HCT116 (cell line): ENCODE measurements at regions not wholly inside any gene's neighbourhood (a gene's known extent, or its start where the extent isn't known, plus 50 kb on each side); places are given as distances from the start of the nearest gene placed in this dataset.

ENCODE experiments used
- POLR2A ChIP-seq: IDR thresholded peaks from 2 replicates; pipeline ENCODE4 v1.7.0; 2011; ENCODE audit warnings: borderline replicate concordance; ENCODE audit not compliant: insufficient read depth, insufficient read length; ENCODE audit errors: extremely low read depth
- TF ChIP-seq, protein P1 (sequence below), 3 experiments: fragments of 200-600 bp in 1 of 3; sonication (generic) in 1 of 3; IDR thresholded peaks in 2 of 3; conservative IDR thresholded peaks in 1 of 3; 2 replicates each; pipeline ENCODE4 v1.5.1; 2012 to 2017; ENCODE audit warnings: low read depth in 2 of 3, low read length in 2 of 3, antibody characterized with exemption in 1 of 3, borderline replicate concordance in 1 of 3, control low read depth in 1 of 3, mild to moderate bottlenecking in 1 of 3, mixed read lengths in 1 of 3, mixed run types in 1 of 3, moderate library complexity in 1 of 3; ENCODE audit not compliant: insufficient read depth in 1 of 3

GRCh38 chr11:86144846-86145245, 76.0 kb upstream of the PICALM start:
- TF ChIP-seq, protein P1, sequence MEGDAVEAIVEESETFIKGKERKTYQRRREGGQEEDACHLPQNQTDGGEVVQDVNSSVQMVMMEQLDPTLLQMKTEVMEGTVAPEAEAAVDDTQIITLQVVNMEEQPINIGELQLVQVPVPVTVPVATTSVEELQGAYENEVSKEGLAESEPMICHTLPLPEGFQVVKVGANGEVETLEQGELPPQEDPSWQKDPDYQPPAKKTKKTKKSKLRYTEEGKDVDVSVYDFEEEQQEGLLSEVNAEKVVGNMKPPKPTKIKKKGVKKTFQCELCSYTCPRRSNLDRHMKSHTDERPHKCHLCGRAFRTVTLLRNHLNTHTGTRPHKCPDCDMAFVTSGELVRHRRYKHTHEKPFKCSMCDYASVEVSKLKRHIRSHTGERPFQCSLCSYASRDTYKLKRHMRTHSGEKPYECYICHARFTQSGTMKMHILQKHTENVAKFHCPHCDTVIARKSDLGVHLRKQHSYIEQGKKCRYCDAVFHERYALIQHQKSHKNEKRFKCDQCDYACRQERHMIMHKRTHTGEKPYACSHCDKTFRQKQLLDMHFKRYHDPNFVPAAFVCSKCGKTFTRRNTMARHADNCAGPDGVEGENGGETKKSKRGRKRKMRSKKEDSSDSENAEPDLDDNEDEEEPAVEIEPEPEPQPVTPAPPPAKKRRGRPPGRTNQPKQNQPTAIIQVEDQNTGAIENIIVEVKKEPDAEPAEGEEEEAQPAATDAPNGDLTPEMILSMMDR (IDR thresholded peaks at IDR 0.05 in 2 of 3, conservative IDR thresholded peaks at IDR 0.05 in 1 of 3; ENCODE audit: borderline replicate concordance in 1 of 3, insufficient read depth in 1 of 3, low read depth in 2 of 3, low read length in 2 of 3): no peak
- no peak for TF ChIP-seq POLR2A
